IPS DF 6.9 (cell line): ENCODE measurements at regions not wholly inside any gene's neighbourhood (a gene's known extent, or its start where the extent isn't known, plus 50 kb on each side); places are given as distances from the start of the nearest gene placed in this dataset.
A peak's percentile ranks its signal among the peaks of the same experiment; 100 is the strongest.
"Not testable (repeated sequence)": the region's sequence is repeated elsewhere in the genome, so short reads cannot be mapped to it uniquely, and the experiment has no call there.

Source experiments
- DNase-seq: peaks from one replicate; pipeline ENCODE4 v3.0.0-alpha.2; 2013; ENCODE audit warnings: low read depth, low spot score
- H3K27ac ChIP-seq: one replicate; pipeline ENCODE4 v1.5.1; 2013; ENCODE audit warnings: low read length, control low read depth
- H3K27me3 ChIP-seq: 2 replicates; pipeline ENCODE4 v1.6.1; 2013; ENCODE audit warnings: mild to moderate bottlenecking, low read length; ENCODE audit not compliant: control insufficient read depth, insufficient read depth
- H3K36me3 ChIP-seq: 2 replicates; pipeline ENCODE4 v1.6.1; 2013; ENCODE audit warnings: low read length; ENCODE audit not compliant: control insufficient read depth, insufficient read depth
- H3K4me1 ChIP-seq: 2 replicates; pipeline ENCODE4 v1.6.1; 2013; ENCODE audit warnings: low read length; ENCODE audit not compliant: control insufficient read depth, insufficient read depth
- H3K4me3 ChIP-seq: 2 replicates; pipeline ENCODE4 v1.5.1; 2013; ENCODE audit warnings: mild to moderate bottlenecking, low read length
- H3K9me3 ChIP-seq: 2 replicates; pipeline ENCODE4 v1.6.1; 2013; ENCODE audit warnings: low read length, inconsistent platforms; ENCODE audit not compliant: control insufficient read depth, insufficient read depth
- WGBS: extraction: QIAGEN DNeasy Blood & Tissue Kit; methylation state at CpG from one replicate; pipeline ENCODE4 v1.1.7; 2013; ENCODE audit warnings: mixed read lengths, missing lambda C conversion rate; ENCODE audit not compliant: insufficient read length, insufficient coverage; 5-methylcytosine and 5-hydroxymethylcytosine counted together

GRCh38 chr9:29270400-29270799, 1697.1 kb upstream of the C9orf72 start:
- H3K27me3 ChIP-seq, H3K9me3 ChIP-seq, H3K36me3 ChIP-seq, H3K4me3 ChIP-seq, H3K4me1 ChIP-seq, H3K27ac ChIP-seq, DNase-seq: not testable (repeated sequence)
- no CpG with 5 or more reads among the region's 8 CpGs for WGBS

- WGBS, result no CpG with 5 or more reads among the region's 2 CpGs
- H3K27ac ChIP-seq, result no peak overlapping the region
- no peak overlapping the region for H3K4me3 ChIP-seq
- H3K4me1 ChIP-seq, result no peaks in the 10 kb centered on the region
- no peaks in the 10 kb centered on the region for H3K27me3 ChIP-seq
- DNase-seq, result no peak
- H3K9me3 ChIP-seq, result no peaks in the 10 kb centered on the region
- H3K36me3 ChIP-seq, result no peaks in the 10 kb centered on the region
These were observed 1708.8 kb upstream of the C9orf72 start for GRCh38 chr9:29282121-29282520.

GRCh38 chr9:29285818-29286217, 1712.5 kb upstream of the C9orf72 start:
- no CpG with 5 or more reads among the region's 3 CpGs for WGBS
- Histone ChIP-seq H3K27ac (no peak overlapping the region), H3K4me3 (no peak overlapping the region), H3K36me3 (no peaks in the 10 kb centered on the region), H3K4me1 (no peaks in the 10 kb centered on the region), H3K9me3 (no peaks in the 10 kb centered on the region), H3K27me3 (no peaks in the 10 kb centered on the region)
- peak; percentile 7 for DNase-seq

GRCh38 chr9:29289365-29289764, 1716.1 kb upstream of the C9orf72 start:
- Histone ChIP-seq H3K9me3 (no peaks in the 10 kb centered on the region), H3K4me1 (no peaks in the 10 kb centered on the region), H3K36me3 (no peaks in the 10 kb centered on the region), H3K27ac (no peak overlapping the region), H3K4me3 (no peak overlapping the region), H3K27me3 (no peaks in the 10 kb centered on the region)
- WGBS, result no CpG with 5 or more reads among the region's 4 CpGs
- no peak for DNase-seq

- Histone ChIP-seq H3K27me3 (no peaks in the 10 kb centered on the region), H3K27ac (no peak overlapping the region), H3K4me3 (no peak overlapping the region), H3K36me3 (no peaks in the 10 kb centered on the region), H3K4me1 (no peaks in the 10 kb centered on the region), H3K9me3 (no peaks in the 10 kb centered on the region)
- WGBS, result 100% methylated on average over 1 of the region's 1 CpG
- no peak for DNase-seq
These were observed 1717.2 kb upstream of the C9orf72 start for GRCh38 chr9:29290516-29290915.

- H3K9me3 ChIP-seq, result no peaks in the 10 kb centered on the region
- H3K4me3 ChIP-seq, result no peak overlapping the region
- no peaks in the 10 kb centered on the region for H3K36me3 ChIP-seq
- no peaks in the 10 kb centered on the region for H3K4me1 ChIP-seq
- no CpG with 5 or more reads among the region's 2 CpGs for WGBS
- no peak for DNase-seq
- no peaks in the 10 kb centered on the region for H3K27me3 ChIP-seq
- H3K27ac ChIP-seq, result no peak overlapping the region
These were observed 1724.3 kb upstream of the C9orf72 start for GRCh38 chr9:29297592-29297991.

GRCh38 chr9:29311221-29311620, 1737.9 kb upstream of the C9orf72 start:
- H3K27me3 ChIP-seq, result no peaks in the 10 kb centered on the region
- DNase-seq, result no peak
- WGBS, result no CpG with 5 or more reads among the region's 3 CpGs
- no peaks in the 10 kb centered on the region for H3K4me1 ChIP-seq
- H3K9me3 ChIP-seq, result no peaks in the 10 kb centered on the region
- no peaks in the 10 kb centered on the region for H3K36me3 ChIP-seq
- no peak overlapping the region for H3K27ac ChIP-seq
- no peak overlapping the region for H3K4me3 ChIP-seq

GRCh38 chr9:29312327-29312726, 1739.0 kb upstream of the C9orf72 start:
- WGBS, result no CpG with 5 or more reads among the region's 3 CpGs
- H3K36me3 ChIP-seq, result no peaks in the 10 kb centered on the region
- no peaks in the 10 kb centered on the region for H3K9me3 ChIP-seq
- no peaks in the 10 kb centered on the region for H3K27me3 ChIP-seq
- H3K4me3 ChIP-seq, result no peak overlapping the region
- no peak overlapping the region for H3K27ac ChIP-seq
- no peaks in the 10 kb centered on the region for H3K4me1 ChIP-seq
- no peak for DNase-seq

- no CpG with 5 or more reads among the region's 3 CpGs for WGBS
- Histone ChIP-seq H3K36me3 (no peaks in the 10 kb centered on the region), H3K9me3 (no peaks in the 10 kb centered on the region), H3K27ac (no peak overlapping the region), H3K4me3 (no peak overlapping the region), H3K27me3 (no peaks in the 10 kb centered on the region), H3K4me1 (no peaks in the 10 kb centered on the region)
- no peak for DNase-seq
These were observed 1746.6 kb upstream of the C9orf72 start for GRCh38 chr9:29319736-29320513.

GRCh38 chr9:29322240-29322639, 1749.0 kb upstream of the C9orf72 start:
- Histone ChIP-seq H3K27me3 (no peaks in the 10 kb centered on the region), H3K36me3 (no peaks in the 10 kb centered on the region), H3K4me3 (no peak overlapping the region), H3K27ac (no peak overlapping the region), H3K9me3 (no peaks in the 10 kb centered on the region), H3K4me1 (peaks cover 1% of the 10 kb centered on the region; the same call in 1 of the 2 replicates)
- DNase-seq, result no peak
- no CpG with 5 or more reads among the region's 2 CpGs for WGBS

GRCh38 chr9:29325894-29326293, 1752.6 kb upstream of the C9orf72 start:
- Histone ChIP-seq H3K36me3 (no peaks in the 10 kb centered on the region), H3K4me1 (peaks cover 3% of the 10 kb centered on the region; the same call in 1 of the 2 replicates), H3K4me3 (no peak overlapping the region), H3K27me3 (no peaks in the 10 kb centered on the region), H3K27ac (no peak overlapping the region), H3K9me3 (no peaks in the 10 kb centered on the region)
- DNase-seq, result peak; percentile 11
